Keratinocyte (primary cell): ENCODE measurements at regions not wholly inside any gene's neighbourhood (a gene's known extent, or its start where the extent isn't known, plus 50 kb on each side); places are given as distances from the start of the nearest gene placed in this dataset.

Source experiments
- DNase-seq: peaks from one replicate; pipeline ENCODE4 v3.0.0-alpha.2; 2011; ENCODE audit warnings: low read depth, missing footprints, low spot score
- FAIRE-seq: peaks from 2 replicates; lab custom pipeline; 2011; peaks lifted over from hg19 to GRCh38; lab: Jason Lieb, UNC
- H2AFZ ChIP-seq: 2 replicates; pipeline ENCODE4 v1.6.0; 2012; ENCODE audit warnings: low read length, control low read depth, inconsistent platforms; ENCODE audit not compliant: control insufficient read depth
- H3K27ac ChIP-seq: 2 replicates; pipeline ENCODE4 v1.5.1; 2011; ENCODE audit warnings: low read length; ENCODE audit not compliant: control insufficient read depth, insufficient read depth
- H3K27me3 ChIP-seq: 3 replicates; pipeline ENCODE4 v1.6.0; 2011; ENCODE audit warnings: low read length; ENCODE audit not compliant: control insufficient read depth, insufficient read depth; ENCODE audit errors: extremely low read depth
- H3K36me3 ChIP-seq, 2 experiments: 2 replicates in 1 of 2; 3 replicates in 1 of 2; pipeline ENCODE4 v1.5.1; 2011; ENCODE audit warnings: low read length in 2 of 2, mild to moderate bottlenecking in 1 of 2; ENCODE audit not compliant: control insufficient read depth in 2 of 2, insufficient read depth in 2 of 2; ENCODE audit errors: extremely low read depth in 1 of 2
- H3K4me1 ChIP-seq: 3 replicates; pipeline ENCODE4 v1.5.1; 2011; ENCODE audit warnings: low read length; ENCODE audit not compliant: control insufficient read depth, insufficient read depth; ENCODE audit errors: extremely low read depth
- H3K4me2 ChIP-seq: 3 replicates; pipeline ENCODE4 v1.6.0; 2011; ENCODE audit warnings: low read depth, low read length; ENCODE audit not compliant: control insufficient read depth, insufficient read depth; ENCODE audit errors: extremely low read depth
- H3K4me3 ChIP-seq, 3 experiments: fragments of 200-600 bp in 1 of 3; sonication (generic) in 1 of 3; 2 replicates in 2 of 3; 3 replicates in 1 of 3; pipeline ENCODE4 v1.5.1; 2011 to 2016; ENCODE audit warnings: low read length in 3 of 3, mild to moderate bottlenecking in 3 of 3, control low read depth in 2 of 3, inconsistent platforms in 1 of 3, low read depth in 1 of 3, mixed read lengths in 1 of 3, mixed run types in 1 of 3, moderate library complexity in 1 of 3; ENCODE audit not compliant: control insufficient read depth in 2 of 3, insufficient read depth in 2 of 3; ENCODE audit errors: extremely low read depth in 1 of 3
- H3K79me2 ChIP-seq: 2 replicates; pipeline ENCODE4 v1.6.0; 2012; ENCODE audit warnings: low read length; ENCODE audit not compliant: control insufficient read depth, insufficient read depth
- H3K9ac ChIP-seq: 3 replicates; pipeline ENCODE4 v1.6.0; 2011; ENCODE audit warnings: low read length; ENCODE audit not compliant: control insufficient read depth, insufficient read depth; ENCODE audit errors: extremely low read depth
- H3K9me1 ChIP-seq: 3 replicates; pipeline ENCODE4 v1.6.0; 2011; ENCODE audit warnings: low read length; ENCODE audit not compliant: control insufficient read depth, insufficient read depth; ENCODE audit errors: extremely low read depth
- H3K9me3 ChIP-seq: 2 replicates; pipeline ENCODE4 v1.5.1; 2012; ENCODE audit warnings: low read depth, low read length; ENCODE audit not compliant: control insufficient read depth
- H4K20me1 ChIP-seq: 3 replicates; pipeline ENCODE4 v1.6.0; 2011; ENCODE audit warnings: low read length; ENCODE audit not compliant: control insufficient read depth, insufficient read depth; ENCODE audit errors: extremely low read depth
- CTCF ChIP-seq, 3 experiments: IDR thresholded peaks in 1 of 3; conservative IDR thresholded peaks in 1 of 3; optimal IDR thresholded peaks in 1 of 3; 2 replicates in 2 of 3; 3 replicates in 1 of 3; pipeline versions ENCODE3 to v1.5.1; 2011; ENCODE audit warnings: low read length in 3 of 3, mild to moderate bottlenecking in 3 of 3, moderate library complexity in 2 of 3, control low read depth in 1 of 3, inconsistent platforms in 1 of 3; ENCODE audit not compliant: insufficient read depth in 2 of 3; ENCODE audit errors: extremely low read depth in 1 of 3
- EZH2 ChIP-seq: IDR thresholded peaks from one replicate; pipeline ENCODE4 v1.6.1; 2012; ENCODE audit warnings: inconsistent platforms, mild to moderate bottlenecking, low read length, moderate library complexity
- dilution Hi-C: fragments of 300-500 bp; cut with MboI; formaldehyde crosslinking; loops from one replicate; pipeline ENCODE4 v1.7.0; 2020; ENCODE audit warnings: low sequenced_read_pairs; ENCODE audit not compliant: extremely low pct_ligation_motif_present

DNA sequence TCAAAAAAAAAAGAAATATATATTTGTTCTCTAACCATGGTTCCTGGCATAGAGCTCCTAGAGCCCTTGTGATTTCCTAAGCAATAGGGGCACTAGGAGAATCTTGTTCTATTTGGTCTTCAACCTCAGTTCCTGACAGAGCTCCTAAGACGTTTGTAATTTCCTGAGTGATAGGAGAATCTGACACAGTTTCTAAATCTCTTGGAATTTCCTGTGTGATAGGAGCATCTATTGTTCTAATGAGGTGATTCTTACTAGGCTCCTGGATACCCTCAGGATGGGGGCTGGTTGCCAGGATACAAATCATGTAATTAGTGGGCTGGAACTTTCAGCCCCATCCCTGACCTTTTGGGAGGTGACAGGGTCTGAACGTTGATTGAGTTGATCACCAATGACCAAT lies 245.8 kb downstream of the ZEB2 start:
- Histone ChIP-seq H3K9me3 (no peaks in the 10 kb centered on the region), H3K79me2 (no peaks in the 10 kb centered on the region), H2AFZ (no peak overlapping the region), H3K27me3 (no peaks in the 10 kb centered on the region), H3K9ac (no peak overlapping the region), H4K20me1 (no peaks in the 10 kb centered on the region), H3K27ac (no peak overlapping the region), H3K4me3 (no peak overlapping the region), H3K9me1 (no peaks in the 10 kb centered on the region), H3K4me1 (no peaks in the 10 kb centered on the region), H3K4me2 (no peak overlapping the region), H3K36me3 (no peaks in the 10 kb centered on the region)
- FAIRE-seq = no peak
- dilution Hi-C loops = no loop called here
- DNase-seq = no peak
- no peak for TF ChIP-seq CTCF (optimal IDR thresholded peaks at IDR 0.05 in 1 of 3, IDR thresholded peaks at IDR 0.05 in 1 of 3, conservative IDR thresholded peaks at IDR 0.05 in 1 of 3; ENCODE audit: extremely low read depth in 1 of 3, insufficient read depth in 2 of 3, low read length in 3 of 3)
- no peak for TF ChIP-seq EZH2

DNA sequence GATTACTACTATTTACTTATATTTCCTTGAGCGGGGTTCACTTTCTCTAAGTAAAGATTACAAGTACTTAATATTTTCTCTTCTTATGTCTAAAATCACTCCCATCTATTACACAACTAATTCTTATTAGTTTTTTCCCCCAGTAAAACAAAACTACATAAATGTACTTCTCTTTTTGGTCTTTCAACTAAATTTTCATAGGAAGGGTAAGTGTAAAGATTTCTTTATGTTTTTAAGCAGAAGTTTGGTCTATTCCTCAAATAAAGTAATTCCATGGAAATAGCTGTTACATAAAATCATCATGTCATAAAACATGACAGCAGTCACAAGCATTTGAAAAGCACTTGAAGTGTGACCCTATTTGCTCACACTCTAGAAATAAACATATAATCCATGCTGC lies 249.0 kb downstream of the ZEB2 start:
- Histone ChIP-seq H3K36me3 (no peaks in the 10 kb centered on the region), H3K9me1 (no peaks in the 10 kb centered on the region), H4K20me1 (no peaks in the 10 kb centered on the region), H3K27ac (no peak overlapping the region), H3K9ac (no peak overlapping the region), H3K27me3 (no peaks in the 10 kb centered on the region), H3K4me2 (no peak overlapping the region), H3K9me3 (no peaks in the 10 kb centered on the region), H2AFZ (no peak overlapping the region), H3K4me3 (no peak overlapping the region), H3K4me1 (no peaks in the 10 kb centered on the region), H3K79me2 (no peaks in the 10 kb centered on the region)
- TF ChIP-seq CTCF (optimal IDR thresholded peaks at IDR 0.05 in 1 of 3, IDR thresholded peaks at IDR 0.05 in 1 of 3, conservative IDR thresholded peaks at IDR 0.05 in 1 of 3; ENCODE audit: extremely low read depth in 1 of 3, insufficient read depth in 2 of 3, low read length in 3 of 3) (no peak), EZH2 (no peak)
- dilution Hi-C loops = no loop called here
- FAIRE-seq (no peak), DNase-seq (no peak)
